ENCODE measurements at regions not wholly inside any gene's neighbourhood (a gene's known extent, or its start where the extent isn't known, plus 50 kb on each side); places are given as distances from the start of the nearest gene placed in this dataset.

GRCh38 chr4:179437962-179438361, 1995.7 kb upstream of the AGA start:
- TF ChIP-seq CTCF (IDR thresholded peaks at IDR 0.05; ENCODE audit: low read depth, low read length, missing control alignments) = no peak
- no peak for DNase-seq (ENCODE audit: extremely low read depth, low read depth)
- H3K4me3 ChIP-seq (replicated peaks; ENCODE audit: low read depth, low read length) = no peak overlapping the region

GRCh38 chr4:179441596-179441995, 1999.4 kb upstream of the AGA start:
- no peak for DNase-seq (ENCODE audit: extremely low read depth, low read depth)
- no peak overlapping the region for H3K4me3 ChIP-seq (replicated peaks; ENCODE audit: low read depth, low read length)
- TF ChIP-seq CTCF (IDR thresholded peaks at IDR 0.05; ENCODE audit: low read depth, low read length, missing control alignments) = no peak

GRCh38 chr4:179447308-179447707, 2005.1 kb upstream of the AGA start:
- no peak overlapping the region for H3K4me3 ChIP-seq (replicated peaks; ENCODE audit: low read depth, low read length)
- no peak for TF ChIP-seq CTCF (IDR thresholded peaks at IDR 0.05; ENCODE audit: low read depth, low read length, missing control alignments)
- no peak for DNase-seq (ENCODE audit: extremely low read depth, low read depth)

- TF ChIP-seq CTCF (IDR thresholded peaks at IDR 0.05; ENCODE audit: low read depth, low read length, missing control alignments) = no peak
- no peak overlapping the region for H3K4me3 ChIP-seq (replicated peaks; ENCODE audit: low read depth, low read length)
- DNase-seq (ENCODE audit: extremely low read depth, low read depth) = no peak
These were observed 2023.0 kb upstream of the AGA start for GRCh38 chr4:179465131-179465797.

- no peak overlapping the region for H3K4me3 ChIP-seq (replicated peaks; ENCODE audit: low read depth, low read length)
- no peak for DNase-seq (ENCODE audit: extremely low read depth, low read depth)
- no peak for TF ChIP-seq CTCF (IDR thresholded peaks at IDR 0.05; ENCODE audit: low read depth, low read length, missing control alignments)
These were observed 2025.6 kb upstream of the AGA start for GRCh38 chr4:179467878-179468277.

GRCh38 chr4:179472164-179472563, 2029.9 kb upstream of the AGA start:
- DNase-seq (ENCODE audit: extremely low read depth, low read depth) = no peak
- no peak for TF ChIP-seq CTCF (IDR thresholded peaks at IDR 0.05; ENCODE audit: low read depth, low read length, missing control alignments)
- no peak overlapping the region for H3K4me3 ChIP-seq (replicated peaks; ENCODE audit: low read depth, low read length)

GRCh38 chr4:179478608-179479007, 2036.4 kb upstream of the AGA start:
- no peak for TF ChIP-seq CTCF (IDR thresholded peaks at IDR 0.05; ENCODE audit: low read depth, low read length, missing control alignments)
- DNase-seq (ENCODE audit: extremely low read depth, low read depth) = no peak
- H3K4me3 ChIP-seq (replicated peaks; ENCODE audit: low read depth, low read length) = no peak overlapping the region

Data from HFF-Myc (cell line).